GM23248 (cell line): ENCODE measurements at regions not wholly inside any gene's neighbourhood (a gene's known extent, or its start where the extent isn't known, plus 50 kb on each side); places are given as distances from the start of the nearest gene placed in this dataset.

Source experiments
- DNase-seq: peaks from one replicate; pipeline ENCODE4 v3.0.0-alpha.2; 2015
- H2AFZ ChIP-seq: fragments of 200-600 bp; sonication (generic); 2 replicates; pipeline ENCODE4 v1.6.1; 2016; ENCODE audit warnings: antibody characterized with exemption
- H3F3A ChIP-seq: fragments of 200-600 bp; sonication (generic); 2 replicates; pipeline ENCODE4 v1.6.1; 2016; ENCODE audit warnings: mild to moderate bottlenecking, antibody characterized with exemption, mixed run types; ENCODE audit not compliant: insufficient read depth
- H3K27ac ChIP-seq: fragments of 200-600 bp; sonication (generic); 2 replicates; pipeline ENCODE4 v1.5.1; 2016; ENCODE audit warnings: mild to moderate bottlenecking
- H3K27me3 ChIP-seq: fragments of 200-600 bp; sonication (generic); replicated peaks from 2 replicates; pipeline ENCODE4 v1.6.1; 2016; ENCODE audit warnings: mild to moderate bottlenecking; ENCODE audit not compliant: insufficient read depth
- H3K36me3 ChIP-seq: fragments of 200-600 bp; sonication (generic); 2 replicates; pipeline ENCODE4 v1.6.1; 2016; ENCODE audit warnings: low read depth, mild to moderate bottlenecking
- H3K4me1 ChIP-seq: fragments of 200-600 bp; sonication (generic); 2 replicates; pipeline ENCODE4 v1.6.1; 2016; ENCODE audit warnings: mild to moderate bottlenecking; ENCODE audit not compliant: insufficient read depth
- H3K4me2 ChIP-seq: fragments of 200-600 bp; sonication (generic); one replicate; pipeline ENCODE4 v1.6.1; 2016; ENCODE audit warnings: mild to moderate bottlenecking; ENCODE audit not compliant: unreplicated experiment
- H3K4me3 ChIP-seq: fragments of 200-600 bp; sonication (generic); 2 replicates; pipeline ENCODE4 v1.5.1; 2016; ENCODE audit warnings: mild to moderate bottlenecking
- H3K79me2 ChIP-seq: fragments of 200-600 bp; sonication (generic); 2 replicates; pipeline ENCODE4 v1.6.1; 2016; ENCODE audit warnings: mild to moderate bottlenecking; ENCODE audit not compliant: insufficient read depth
- H3K9ac ChIP-seq: fragments of 200-600 bp; sonication (generic); 2 replicates; pipeline ENCODE4 v1.6.1; 2016; ENCODE audit warnings: mild to moderate bottlenecking
- H3K9me2 ChIP-seq: fragments of 200-600 bp; sonication (generic); 2 replicates; pipeline ENCODE4 v1.6.1; 2016; ENCODE audit warnings: mixed run types, mild to moderate bottlenecking, moderate library complexity; ENCODE audit not compliant: insufficient read depth
- H3K9me3 ChIP-seq: fragments of 200-600 bp; sonication (generic); one replicate; pipeline ENCODE4 v1.6.1; 2017; ENCODE audit warnings: low read depth
- H4K20me1 ChIP-seq: fragments of 200-600 bp; sonication (generic); 2 replicates; pipeline ENCODE4 v1.6.0; 2016; ENCODE audit not compliant: insufficient read depth
- EZH2 ChIP-seq: fragments of 200-600 bp; sonication (generic); IDR thresholded peaks from 2 replicates; pipeline ENCODE4 v1.6.1; 2018; ENCODE audit warnings: antibody characterized with exemption, mild to moderate bottlenecking; ENCODE audit not compliant: insufficient read depth, poor library complexity, severe bottlenecking
- EZH2phosphoT487 ChIP-seq: fragments of 200-600 bp; sonication (generic); IDR thresholded peaks from 2 replicates; pipeline ENCODE4 v1.6.1; 2018; ENCODE audit warnings: antibody characterized with exemption, moderate library complexity, mild to moderate bottlenecking, low read depth; ENCODE audit not compliant: insufficient read depth
- WGBS, 2 experiments: methylation state at CpG; one replicate each; pipeline ENCODE4 v1.1.6; 2015 to 2017; ENCODE audit warnings: low lambda C conversion rate in 2 of 2, low coverage in 1 of 2; ENCODE audit errors: missing lambda C conversion rate in 2 of 2; 5-methylcytosine and 5-hydroxymethylcytosine counted together
- in situ Hi-C: fragments of 300-500 bp; cut with MboI; formaldehyde crosslinking; loops from 2 replicates; pipeline ENCODE4 v1.15.0; 2020

DNA sequence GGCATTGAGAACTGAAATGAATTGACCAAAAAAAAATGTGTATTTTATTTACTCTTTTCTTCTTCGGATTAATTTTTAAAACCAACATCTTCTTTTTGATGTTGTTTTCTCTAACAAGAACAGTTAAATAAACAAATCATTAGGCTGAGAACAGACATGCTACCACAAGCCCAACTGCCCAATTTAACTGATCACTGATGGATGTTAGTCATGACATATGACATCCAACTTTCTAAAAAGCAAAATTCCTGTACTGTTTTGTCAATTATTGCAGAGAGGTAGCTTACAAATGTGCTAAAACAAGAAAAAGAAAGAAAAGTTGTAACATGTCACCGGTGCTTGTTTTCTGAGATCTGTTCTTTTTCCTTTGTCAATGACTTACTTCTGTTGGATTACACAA, 232.1 kb downstream of the C11orf87 start:
- TF ChIP-seq EZH2phosphoT487 = no peak
- TF ChIP-seq EZH2 = no peak
- H3K9me3 ChIP-seq = no peaks in the 10 kb centered on the region

DNA sequence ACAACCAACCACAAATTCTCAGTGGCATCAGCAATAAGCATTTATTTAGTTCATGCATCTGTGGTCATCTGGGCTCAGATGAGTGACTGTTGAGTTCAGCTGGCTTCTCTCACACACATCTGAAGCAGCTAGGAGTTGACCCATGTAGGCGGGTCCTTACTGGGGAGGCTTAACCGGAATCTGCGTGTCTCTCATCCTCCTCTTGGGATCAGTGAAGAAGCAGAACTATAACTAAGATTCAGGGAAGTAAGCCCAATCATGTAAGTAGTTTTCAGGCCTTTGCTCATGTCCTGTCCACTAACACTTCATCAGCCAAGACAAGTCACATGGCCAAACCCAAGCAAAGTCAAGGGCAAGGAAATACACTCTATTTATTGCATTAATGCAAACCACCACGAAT, 236.2 kb downstream of the C11orf87 start:
- in situ Hi-C loops = no loop called here
- Histone ChIP-seq H3K4me3 (no peak overlapping the region), H3K79me2 (no peaks in the 10 kb centered on the region), H3K27ac (no peak overlapping the region), H3K9ac (no peak overlapping the region), H2AFZ (no peak overlapping the region), H3K36me3 (no peaks in the 10 kb centered on the region), H3K27me3 (peaks cover 28% of the 10 kb centered on the region), H3K4me1 (no peaks in the 10 kb centered on the region), H3K9me3 (no peaks in the 10 kb centered on the region), H3F3A (no peaks in the 10 kb centered on the region), H4K20me1 (no peaks in the 10 kb centered on the region), H3K9me2 (no peaks in the 10 kb centered on the region), H3K4me2 (no peak overlapping the region)
- TF ChIP-seq EZH2phosphoT487 (no peak), EZH2 (no peak)
- WGBS, 2 experiments = 50 to 57% methylated on average over 4 of the region's 4 CpGs
- no peak for DNase-seq

More for the DNA sequence above, 232.1 kb downstream of the C11orf87 start:
- no peaks in the 10 kb centered on the region for H4K20me1 ChIP-seq
- H3K27me3 ChIP-seq = no peaks in the 10 kb centered on the region
- 3 to 7% methylated on average over 2 of the region's 2 CpGs for WGBS, 2 experiments
- no peak overlapping the region for H3K27ac ChIP-seq
- H3K4me2 ChIP-seq = no peak overlapping the region
- no peak for DNase-seq
- in situ Hi-C loops = no loop called here
- no peak overlapping the region for H3K9ac ChIP-seq
- no peaks in the 10 kb centered on the region for H3K36me3 ChIP-seq
- no peaks in the 10 kb centered on the region for H3F3A ChIP-seq
- no peaks in the 10 kb centered on the region for H3K79me2 ChIP-seq
- no peak overlapping the region for H2AFZ ChIP-seq
- H3K4me3 ChIP-seq = no peak overlapping the region
- H3K9me2 ChIP-seq = no peaks in the 10 kb centered on the region
- no peaks in the 10 kb centered on the region for H3K4me1 ChIP-seq

DNA sequence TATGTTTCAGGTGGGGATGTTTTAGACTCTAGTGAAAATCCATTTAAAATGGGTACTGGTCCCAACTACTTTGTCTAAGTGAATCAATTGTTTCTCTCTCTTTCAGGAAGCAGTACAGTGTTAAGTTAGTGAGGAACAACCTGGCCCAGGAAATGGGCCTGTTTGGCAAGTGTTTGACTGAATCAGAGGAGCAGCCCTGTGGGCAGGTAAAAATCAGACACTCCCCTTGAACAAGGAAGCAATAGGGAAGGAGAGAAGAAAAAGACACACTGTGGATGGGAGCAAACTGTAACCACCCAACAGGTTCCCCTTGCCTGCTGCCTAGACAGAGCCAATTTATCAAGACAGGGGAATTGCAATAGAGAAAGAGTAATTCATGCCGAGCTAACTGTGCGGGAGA, 245.7 kb downstream of the C11orf87 start:
- Histone ChIP-seq H3K27ac (no peak overlapping the region), H3K9me2 (no peaks in the 10 kb centered on the region), H4K20me1 (no peaks in the 10 kb centered on the region), H3K36me3 (no peaks in the 10 kb centered on the region), H2AFZ (no peak overlapping the region), H3K79me2 (no peaks in the 10 kb centered on the region), H3K27me3 (peaks cover 16% of the 10 kb centered on the region), H3K9ac (no peak overlapping the region), H3K4me2 (no peak overlapping the region), H3K4me1 (0 out of 2 replicates have a peak, but pooled peaks cover 4% of the 10 kb centered on the region), H3K9me3 (no peaks in the 10 kb centered on the region), H3F3A (no peaks in the 10 kb centered on the region), H3K4me3 (no peak overlapping the region)
- WGBS, 2 experiments = 79 to 89% methylated on average over 2 of the region's 2 CpGs
- TF ChIP-seq EZH2phosphoT487 = no peak
- TF ChIP-seq EZH2 = no peak
- in situ Hi-C loops = no loop called here
- no peak for DNase-seq

DNA sequence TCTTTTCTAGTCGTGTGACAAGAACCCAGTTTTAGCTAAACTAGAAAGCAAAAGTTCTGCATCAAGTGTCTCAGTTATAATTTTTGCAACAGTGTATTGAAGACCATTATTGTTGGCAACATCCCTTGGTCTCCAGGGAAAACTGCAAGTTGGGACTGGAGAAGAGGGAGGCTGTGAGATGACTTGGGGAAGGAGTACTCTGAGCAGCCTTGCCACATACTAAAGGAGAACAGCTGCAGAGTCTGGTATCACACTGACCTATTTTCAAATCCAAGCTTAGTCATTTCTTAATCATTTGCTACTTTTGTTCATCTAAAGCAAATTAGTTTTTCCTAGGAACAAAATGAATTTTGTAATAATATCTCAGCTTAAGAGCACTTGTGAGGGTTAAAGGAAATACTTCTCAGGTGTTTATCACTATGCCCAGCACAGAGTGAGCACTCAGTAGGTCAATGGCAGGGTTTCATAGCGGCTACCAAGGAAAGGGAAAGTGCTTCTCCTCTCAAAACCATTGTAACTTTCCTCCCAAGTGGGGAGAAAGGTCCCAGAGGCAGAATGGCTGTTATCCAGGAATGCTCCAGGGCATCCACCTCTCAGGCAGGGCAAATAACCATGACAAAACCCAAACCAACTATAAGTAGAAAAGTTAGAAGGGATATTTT, 247.1 kb downstream of the C11orf87 start:
- no peak for TF ChIP-seq EZH2
- no peak for TF ChIP-seq EZH2phosphoT487

More for the DNA sequence above, 247.1 kb downstream of the C11orf87 start:
- Histone ChIP-seq H3K79me2 (no peaks in the 10 kb centered on the region), H3K4me1 (0 out of 2 replicates have a peak, but pooled peaks cover 4% of the 10 kb centered on the region), H3K4me3 (no peak overlapping the region), H3K27ac (no peak overlapping the region), H3F3A (no peaks in the 10 kb centered on the region), H4K20me1 (no peaks in the 10 kb centered on the region), H3K9ac (no peak overlapping the region), H3K9me3 (no peaks in the 10 kb centered on the region), H3K9me2 (no peaks in the 10 kb centered on the region), H2AFZ (no peak overlapping the region), H3K36me3 (no peaks in the 10 kb centered on the region), H3K27me3 (peaks cover 3% of the 10 kb centered on the region), H3K4me2 (no peak overlapping the region)
- 5 to 6% methylated on average over 2 of the region's 2 CpGs for WGBS, 2 experiments
- in situ Hi-C loops = no loop called here
- peak; percentile 36 for DNase-seq
